Neural progenitor cell (in vitro differentiated cells): ENCODE measurements at regions not wholly inside any gene's neighbourhood (a gene's known extent, or its start where the extent isn't known, plus 50 kb on each side); places are given as distances from the start of the nearest gene placed in this dataset.

Experiments used
- CTCF ChIP-seq: fragments of 200-600 bp; sonication (generic); IDR thresholded peaks from 2 replicates; pipeline ENCODE4 v1.5.1; 2017; ENCODE audit warnings: antibody characterized with exemption, mild to moderate bottlenecking
- EZH2 ChIP-seq: fragments of 200-600 bp; sonication (generic); IDR thresholded peaks from 2 replicates; pipeline ENCODE4 v1.6.1; 2017; ENCODE audit warnings: antibody characterized with exemption, mild to moderate bottlenecking, moderate library complexity

- no peak for TF ChIP-seq CTCF
- no peak for TF ChIP-seq EZH2
These were observed 139.4 kb upstream of the ST6GAL2 start for GRCh38 chr2:107025291-107025857.
